Smooth muscle cell (in vitro differentiated cells): ENCODE measurements at regions not wholly inside any gene's neighbourhood (a gene's known extent, or its start where the extent isn't known, plus 50 kb on each side); places are given as distances from the start of the nearest gene placed in this dataset.

Experiments
- DNase-seq: peaks from one replicate; lab custom pipeline; 2025; ENCODE audit not compliant: unreplicated experiment; lab: John Stamatoyannopoulos, UW
- H2AFZ ChIP-seq: fragments of 200-600 bp; sonication (generic); 2 replicates; pipeline ENCODE4 v1.6.0; 2016; ENCODE audit warnings: antibody characterized with exemption, low read depth, mild to moderate bottlenecking
- H3F3A ChIP-seq: fragments of 200-600 bp; sonication (generic); 2 replicates; pipeline ENCODE4 v1.6.0; 2017; ENCODE audit warnings: antibody characterized with exemption, low read depth
- H3K27ac ChIP-seq: fragments of 200-600 bp; sonication (generic); 2 replicates; pipeline ENCODE4 v1.5.1; 2016; ENCODE audit warnings: low read depth, mild to moderate bottlenecking
- H3K27me3 ChIP-seq: fragments of 200-600 bp; sonication (generic); 2 replicates; pipeline ENCODE4 v1.6.1; 2016; ENCODE audit warnings: low read depth, mild to moderate bottlenecking
- H3K36me3 ChIP-seq: fragments of 200-600 bp; sonication (generic); 2 replicates; pipeline ENCODE4 v1.5.1; 2016; ENCODE audit warnings: low read depth
- H3K4me1 ChIP-seq: fragments of 200-600 bp; sonication (generic); 2 replicates; pipeline ENCODE4 v1.5.1; 2016; ENCODE audit warnings: low read depth
- H3K4me2 ChIP-seq: fragments of 200-600 bp; sonication (generic); 2 replicates; pipeline ENCODE4 v1.6.0; 2016; ENCODE audit warnings: mild to moderate bottlenecking
- H3K4me3 ChIP-seq: fragments of 200-600 bp; sonication (generic); 2 replicates; pipeline ENCODE4 v1.5.1; 2016; ENCODE audit warnings: mild to moderate bottlenecking
- H3K79me2 ChIP-seq: fragments of 200-600 bp; sonication (generic); 2 replicates; pipeline ENCODE4 v1.6.0; 2016; ENCODE audit warnings: low read depth, mild to moderate bottlenecking
- H3K9ac ChIP-seq: fragments of 200-600 bp; sonication (generic); 2 replicates; pipeline ENCODE4 v1.6.0; 2016; ENCODE audit warnings: low read depth
- H3K9me3 ChIP-seq: fragments of 200-600 bp; sonication (generic); replicated peaks from 2 replicates; pipeline ENCODE4 v1.5.1; 2016; ENCODE audit warnings: low read depth
- H4K20me1 ChIP-seq: fragments of 200-600 bp; sonication (generic); 2 replicates; pipeline ENCODE4 v1.6.0; 2016; ENCODE audit warnings: low read depth
- WGBS: methylation state at CpG from one replicate; pipeline ENCODE4 v1.1.7; 2016; ENCODE audit warnings: low lambda C conversion rate; 5-methylcytosine and 5-hydroxymethylcytosine counted together
- TF ChIP-seq, protein P1 (sequence below): fragments of 200-600 bp; sonication (generic); IDR thresholded peaks from 2 replicates; pipeline ENCODE4 v1.5.1; 2017; ENCODE audit warnings: borderline replicate concordance, mild to moderate bottlenecking, antibody characterized with exemption; ENCODE audit not compliant: insufficient read depth, poor library complexity, severe bottlenecking

- no peaks in the 10 kb centered on the region for H3K79me2 ChIP-seq
- 45% methylated on average over 6 of the region's 6 CpGs for WGBS
- H3K4me1 ChIP-seq: peaks cover 8% of the 10 kb centered on the region
- no peaks in the 10 kb centered on the region for H3K36me3 ChIP-seq
- H2AFZ ChIP-seq: no peak overlapping the region
- no peaks in the 10 kb centered on the region for H3F3A ChIP-seq
- H4K20me1 ChIP-seq: no peaks in the 10 kb centered on the region
- no peak for DNase-seq
- H3K27me3 ChIP-seq: no peaks in the 10 kb centered on the region
- H3K27ac ChIP-seq: no peak overlapping the region
- no peak overlapping the region for H3K4me3 ChIP-seq
- H3K9ac ChIP-seq: no peak overlapping the region
- H3K9me3 ChIP-seq: no peaks in the 10 kb centered on the region
- no peak overlapping the region for H3K4me2 ChIP-seq
- TF ChIP-seq, protein P1, sequence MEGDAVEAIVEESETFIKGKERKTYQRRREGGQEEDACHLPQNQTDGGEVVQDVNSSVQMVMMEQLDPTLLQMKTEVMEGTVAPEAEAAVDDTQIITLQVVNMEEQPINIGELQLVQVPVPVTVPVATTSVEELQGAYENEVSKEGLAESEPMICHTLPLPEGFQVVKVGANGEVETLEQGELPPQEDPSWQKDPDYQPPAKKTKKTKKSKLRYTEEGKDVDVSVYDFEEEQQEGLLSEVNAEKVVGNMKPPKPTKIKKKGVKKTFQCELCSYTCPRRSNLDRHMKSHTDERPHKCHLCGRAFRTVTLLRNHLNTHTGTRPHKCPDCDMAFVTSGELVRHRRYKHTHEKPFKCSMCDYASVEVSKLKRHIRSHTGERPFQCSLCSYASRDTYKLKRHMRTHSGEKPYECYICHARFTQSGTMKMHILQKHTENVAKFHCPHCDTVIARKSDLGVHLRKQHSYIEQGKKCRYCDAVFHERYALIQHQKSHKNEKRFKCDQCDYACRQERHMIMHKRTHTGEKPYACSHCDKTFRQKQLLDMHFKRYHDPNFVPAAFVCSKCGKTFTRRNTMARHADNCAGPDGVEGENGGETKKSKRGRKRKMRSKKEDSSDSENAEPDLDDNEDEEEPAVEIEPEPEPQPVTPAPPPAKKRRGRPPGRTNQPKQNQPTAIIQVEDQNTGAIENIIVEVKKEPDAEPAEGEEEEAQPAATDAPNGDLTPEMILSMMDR: no peak
Measured at GRCh38 chr7:70907259-70908247, 224.4 kb upstream of the GALNT17 start.

DNA sequence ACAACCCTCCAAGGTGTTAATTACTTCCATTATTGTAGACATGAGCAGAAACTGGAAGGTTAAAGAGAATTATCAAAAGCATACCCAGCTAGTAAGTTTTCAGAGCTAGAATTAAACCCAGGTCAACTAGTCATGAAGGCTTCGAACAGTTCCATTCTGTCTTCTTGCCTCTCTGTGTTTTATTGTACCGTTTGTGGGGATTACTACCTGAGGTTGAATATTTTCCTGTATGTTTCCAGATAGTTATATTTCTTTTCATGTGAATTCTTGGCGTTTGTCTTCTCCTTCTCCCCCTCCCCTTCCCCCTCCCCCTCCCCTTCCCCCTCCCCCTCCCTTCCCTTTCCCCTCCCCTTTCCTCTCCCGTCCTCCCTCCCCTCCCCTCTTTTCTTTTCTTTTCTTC lies 218.0 kb upstream of the GALNT17 start:
- DNase-seq: no peak
- Histone ChIP-seq H3K4me2 (no peak overlapping the region), H3K27ac (no peak overlapping the region), H4K20me1 (no peaks in the 10 kb centered on the region), H3K4me1 (no peaks in the 10 kb centered on the region), H3K9me3 (no peaks in the 10 kb centered on the region), H3K4me3 (no peak overlapping the region), H2AFZ (no peak overlapping the region), H3K9ac (no peak overlapping the region), H3F3A (no peaks in the 10 kb centered on the region), H3K27me3 (no peaks in the 10 kb centered on the region), H3K79me2 (no peaks in the 10 kb centered on the region), H3K36me3 (no peaks in the 10 kb centered on the region)
- TF ChIP-seq, protein P1: no peak
- 80% methylated on average over 3 of the region's 4 CpGs for WGBS

DNA sequence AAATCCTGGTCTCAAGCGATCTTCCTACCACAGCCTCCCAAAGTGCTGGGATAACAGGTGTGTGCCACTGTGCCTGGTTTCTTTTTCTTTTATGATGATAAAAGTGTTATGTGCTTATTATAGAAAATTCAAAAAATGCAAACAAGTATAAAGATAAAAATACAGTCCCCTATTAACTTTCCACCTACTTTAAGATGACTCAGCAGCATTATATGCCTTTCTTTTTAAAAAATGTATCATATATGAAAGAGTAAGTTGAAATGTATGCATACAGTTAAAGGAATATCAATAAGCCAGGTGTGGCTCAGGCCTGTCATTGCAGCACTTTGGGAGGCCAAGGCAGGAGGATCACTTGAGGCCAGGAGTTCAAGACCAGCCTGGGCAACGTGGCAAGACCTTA lies 216.9 kb upstream of the GALNT17 start:
- Histone ChIP-seq H3F3A (no peaks in the 10 kb centered on the region), H3K27me3 (no peaks in the 10 kb centered on the region), H3K4me2 (no peak overlapping the region), H4K20me1 (no peaks in the 10 kb centered on the region), H3K79me2 (no peaks in the 10 kb centered on the region), H3K4me1 (no peaks in the 10 kb centered on the region), H3K27ac (no peak overlapping the region), H2AFZ (no peak overlapping the region), H3K9ac (no peak overlapping the region), H3K9me3 (no peaks in the 10 kb centered on the region), H3K36me3 (no peaks in the 10 kb centered on the region), H3K4me3 (no peak overlapping the region)
- DNase-seq: no peak
- TF ChIP-seq, protein P1: no peak
- WGBS: 81% methylated on average over 2 of the region's 2 CpGs
